OCI-LY1 (cell line): ENCODE measurements at regions not wholly inside any gene's neighbourhood (a gene's known extent, or its start where the extent isn't known, plus 50 kb on each side); places are given as distances from the start of the nearest gene placed in this dataset.

Experiments used
- EZH2 ChIP-seq: fragments of 200-600 bp; sonication (generic), shearing (Covaris generic); IDR thresholded peaks from 2 replicates; pipeline ENCODE4 v1.8.0; 2017; ENCODE audit warnings: borderline replicate concordance, mixed run types, mild to moderate bottlenecking, antibody characterized with exemption, low read length, moderate library complexity, mixed read lengths
- TF ChIP-seq, protein P1 (sequence below): fragments of 200-600 bp; sonication (generic), shearing (Covaris generic); IDR thresholded peaks from 2 replicates; pipeline ENCODE4 v1.5.1; 2017; ENCODE audit warnings: mild to moderate bottlenecking, antibody characterized with exemption, low read length, moderate library complexity, mixed read lengths

- TF ChIP-seq, protein P1, sequence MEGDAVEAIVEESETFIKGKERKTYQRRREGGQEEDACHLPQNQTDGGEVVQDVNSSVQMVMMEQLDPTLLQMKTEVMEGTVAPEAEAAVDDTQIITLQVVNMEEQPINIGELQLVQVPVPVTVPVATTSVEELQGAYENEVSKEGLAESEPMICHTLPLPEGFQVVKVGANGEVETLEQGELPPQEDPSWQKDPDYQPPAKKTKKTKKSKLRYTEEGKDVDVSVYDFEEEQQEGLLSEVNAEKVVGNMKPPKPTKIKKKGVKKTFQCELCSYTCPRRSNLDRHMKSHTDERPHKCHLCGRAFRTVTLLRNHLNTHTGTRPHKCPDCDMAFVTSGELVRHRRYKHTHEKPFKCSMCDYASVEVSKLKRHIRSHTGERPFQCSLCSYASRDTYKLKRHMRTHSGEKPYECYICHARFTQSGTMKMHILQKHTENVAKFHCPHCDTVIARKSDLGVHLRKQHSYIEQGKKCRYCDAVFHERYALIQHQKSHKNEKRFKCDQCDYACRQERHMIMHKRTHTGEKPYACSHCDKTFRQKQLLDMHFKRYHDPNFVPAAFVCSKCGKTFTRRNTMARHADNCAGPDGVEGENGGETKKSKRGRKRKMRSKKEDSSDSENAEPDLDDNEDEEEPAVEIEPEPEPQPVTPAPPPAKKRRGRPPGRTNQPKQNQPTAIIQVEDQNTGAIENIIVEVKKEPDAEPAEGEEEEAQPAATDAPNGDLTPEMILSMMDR: no peak
- no peak for TF ChIP-seq EZH2
Measured at GRCh38 chr2:479031-479430, 191.1 kb upstream of the ALKAL2 start.
